ENCODE measurements at regions not wholly inside any gene's neighbourhood (a gene's known extent, or its start where the extent isn't known, plus 50 kb on each side); places are given as distances from the start of the nearest gene placed in this dataset.

GRCh38 chr2:67479261-67479660, 82.1 kb downstream of the ETAA1 start:
- Histone ChIP-seq H3K9me3 (no peaks in the 10 kb centered on the region), H3K36me3 (ENCODE audit: control insufficient read depth, insufficient read depth, low read length) (no peaks in the 10 kb centered on the region), H3K4me3 (ENCODE audit: low read depth, low read length) (no peak overlapping the region), H3K4me1 (no peaks in the 10 kb centered on the region), H3K27me3 (replicated peaks; ENCODE audit: control insufficient read depth, insufficient read depth, low read length) (no peaks in the 10 kb centered on the region; the same call in 1 of the 2 replicates)
- intact Hi-C loops (cut with micrococcal nuclease; ENCODE audit: unreplicated experiment), result loop anchor here (5.0 to 10.0 kb wide), 2 partner anchors 176 to 1052 kb away; no protein-coding TSS in a partner anchor
- no peak overlapping the region for H3K4me3 Mint-ChIP-seq (ENCODE audit: unreplicated experiment)
- H3K4me1 Mint-ChIP-seq (ENCODE audit: low read depth, unreplicated experiment), result no peaks in the 10 kb centered on the region
- H3K27me3 Mint-ChIP-seq (ENCODE audit: insufficient read depth, unreplicated experiment), result peaks cover 4% of the 10 kb centered on the region
- TF ChIP-seq CTCF (IDR thresholded peaks at IDR 0.05; ENCODE audit: insufficient read depth in 1 of 2, low read depth in 1 of 2, low read length in 1 of 2, severe bottlenecking in 1 of 2, unreplicated experiment in 1 of 2), result no peak
- POLR2A ChIA-PET, result no interaction called here
- no peaks in the 10 kb centered on the region for H3K36me3 Mint-ChIP-seq (ENCODE audit: insufficient read depth, unreplicated experiment)
- CTCF ChIA-PET, result interaction anchor here (0.7 kb wide), 1 partner anchor 136 kb away, joined by 4 read pairs; no protein-coding TSS in a partner anchor
- BruUV-seq (replicated peaks), result no TSS peak
- H3K9me3 Mint-ChIP-seq (ENCODE audit: unreplicated experiment), result no peaks in the 10 kb centered on the region
- no peak overlapping the region for H3K27ac Mint-ChIP-seq (ENCODE audit: unreplicated experiment)
- DNase-seq, result no peak

- ChIA-PET POLR2A (interaction anchor here (0.5 kb wide), 1 partner anchor 1050 kb away, joined by 6 read pairs; no protein-coding TSS in a partner anchor), CTCF (interaction anchor here (0.6 kb wide), 1 partner anchor 23 kb away, joined by 4 read pairs; no protein-coding TSS in a partner anchor)
- DNase-seq, result no peak
- peaks cover 4% of the 10 kb centered on the region for H3K27me3 Mint-ChIP-seq (ENCODE audit: insufficient read depth, unreplicated experiment)
- no peak overlapping the region for H3K27ac Mint-ChIP-seq (ENCODE audit: unreplicated experiment)
- H3K4me3 Mint-ChIP-seq (ENCODE audit: unreplicated experiment), result no peak overlapping the region
- Histone ChIP-seq H3K27me3 (replicated peaks; ENCODE audit: control insufficient read depth, insufficient read depth, low read length) (no peaks in the 10 kb centered on the region), H3K9me3 (no peaks in the 10 kb centered on the region), H3K4me1 (no peaks in the 10 kb centered on the region), H3K4me3 (ENCODE audit: low read depth, low read length) (no peak overlapping the region), H3K36me3 (ENCODE audit: control insufficient read depth, insufficient read depth, low read length) (no peaks in the 10 kb centered on the region)
- H3K9me3 Mint-ChIP-seq (ENCODE audit: unreplicated experiment), result no peaks in the 10 kb centered on the region
- intact Hi-C loops (cut with micrococcal nuclease; ENCODE audit: unreplicated experiment), result no loop called here
- no peaks in the 10 kb centered on the region for H3K4me1 Mint-ChIP-seq (ENCODE audit: low read depth, unreplicated experiment)
- BruUV-seq (replicated peaks), result no TSS peak
- TF ChIP-seq CTCF (IDR thresholded peaks at IDR 0.05; ENCODE audit: insufficient read depth in 1 of 2, low read depth in 1 of 2, low read length in 1 of 2, severe bottlenecking in 1 of 2, unreplicated experiment in 1 of 2), result no peak
- no peaks in the 10 kb centered on the region for H3K36me3 Mint-ChIP-seq (ENCODE audit: insufficient read depth, unreplicated experiment)
These were observed 88.3 kb downstream of the ETAA1 start for GRCh38 chr2:67485431-67485830.

- Mint-ChIP-seq H3K36me3 (ENCODE audit: insufficient read depth, unreplicated experiment) (no peaks in the 10 kb centered on the region), H3K4me1 (ENCODE audit: low read depth, unreplicated experiment) (no peaks in the 10 kb centered on the region), H3K27me3 (ENCODE audit: insufficient read depth, unreplicated experiment) (peaks cover 4% of the 10 kb centered on the region), H3K9me3 (ENCODE audit: unreplicated experiment) (no peaks in the 10 kb centered on the region), H3K27ac (ENCODE audit: unreplicated experiment) (no peak overlapping the region), H3K4me3 (ENCODE audit: unreplicated experiment) (no peak overlapping the region)
- Histone ChIP-seq H3K27me3 (replicated peaks; ENCODE audit: control insufficient read depth, insufficient read depth, low read length) (no peaks in the 10 kb centered on the region; the same call in 1 of the 2 replicates), H3K9me3 (no peaks in the 10 kb centered on the region), H3K4me1 (no peaks in the 10 kb centered on the region), H3K4me3 (ENCODE audit: low read depth, low read length) (no peak overlapping the region), H3K36me3 (ENCODE audit: control insufficient read depth, insufficient read depth, low read length) (no peaks in the 10 kb centered on the region)
- no TSS peak for BruUV-seq (replicated peaks)
- no peak for TF ChIP-seq CTCF (IDR thresholded peaks at IDR 0.05; ENCODE audit: insufficient read depth in 1 of 2, low read depth in 1 of 2, low read length in 1 of 2, severe bottlenecking in 1 of 2, unreplicated experiment in 1 of 2)
- DNase-seq, result no peak
- intact Hi-C loops (cut with micrococcal nuclease; ENCODE audit: unreplicated experiment), result no loop called here
- ChIA-PET CTCF (no interaction called here), POLR2A (no interaction called here)
These were observed 89.1 kb downstream of the ETAA1 start for GRCh38 chr2:67486041-67486796.
